ENCODE measurements at regions not wholly inside any gene's neighbourhood (a gene's known extent, or its start where the extent isn't known, plus 50 kb on each side); places are given as distances from the start of the nearest gene placed in this dataset.

- no peaks in the 10 kb centered on the region for H3K27me3 ChIP-seq (ENCODE audit: control insufficient read depth, insufficient read depth, low read length)
- H3K9ac ChIP-seq (ENCODE audit: low read length) = no peak overlapping the region
- H3K36me3 ChIP-seq (ENCODE audit: control insufficient read depth, insufficient read depth, low read length) = no peaks in the 10 kb centered on the region
Measured at GRCh38 chr4:54540931-54541330, 116.8 kb upstream of the KIT start.

GRCh38 chr4:54541426-54542118 lies 116.2 kb upstream of the KIT start:
- Histone ChIP-seq H3K4me1 (ENCODE audit: control insufficient read depth, insufficient read depth, low read length) (peaks cover 24% of the 10 kb centered on the region), H3K9ac (ENCODE audit: low read length) (no peak overlapping the region), H3K36me3 (ENCODE audit: control insufficient read depth, insufficient read depth, low read length) (no peaks in the 10 kb centered on the region), H3K9me3 (ENCODE audit: control insufficient read depth, low read length) (no peaks in the 10 kb centered on the region), H3K4me3 (ENCODE audit: low read length) (no peak overlapping the region), H3K27me3 (ENCODE audit: control insufficient read depth, insufficient read depth, low read length) (no peaks in the 10 kb centered on the region)

More at GRCh38 chr4:54540931-54541330, 116.8 kb upstream of the KIT start:
- H3K4me1 ChIP-seq (ENCODE audit: control insufficient read depth, insufficient read depth, low read length) = peaks cover 17% of the 10 kb centered on the region
- no peaks in the 10 kb centered on the region for H3K9me3 ChIP-seq (ENCODE audit: control insufficient read depth, low read length)
- H3K4me3 ChIP-seq (ENCODE audit: low read length) = no peak overlapping the region

DNA sequence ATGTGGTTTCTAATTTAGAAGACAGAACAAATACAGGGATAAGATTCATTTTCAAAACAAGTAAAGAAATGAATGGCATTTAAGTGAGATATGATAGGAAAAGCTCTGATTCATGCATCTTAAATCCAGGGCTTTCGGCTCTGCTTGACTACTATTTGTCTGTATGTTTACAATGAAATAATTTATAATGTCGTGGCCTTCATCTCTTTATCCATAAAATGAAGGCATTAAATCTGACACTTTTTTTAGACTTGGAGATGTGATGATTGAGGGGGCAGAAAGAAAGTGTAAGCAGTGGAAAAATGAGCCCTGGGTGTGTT lies 115.7 kb upstream of the KIT start:
- Histone ChIP-seq H3K9me3 (ENCODE audit: control insufficient read depth, low read length) (no peaks in the 10 kb centered on the region), H3K4me3 (ENCODE audit: low read length) (no peak overlapping the region), H3K4me1 (ENCODE audit: control insufficient read depth, insufficient read depth, low read length) (peaks cover 27% of the 10 kb centered on the region), H3K27me3 (ENCODE audit: control insufficient read depth, insufficient read depth, low read length) (no peaks in the 10 kb centered on the region), H3K36me3 (ENCODE audit: control insufficient read depth, insufficient read depth, low read length) (no peaks in the 10 kb centered on the region), H3K9ac (ENCODE audit: low read length) (no peak overlapping the region)

GRCh38 chr4:54542540-54543041 lies 115.2 kb upstream of the KIT start:
- H3K4me1 ChIP-seq (ENCODE audit: control insufficient read depth, insufficient read depth, low read length) = peaks cover 33% of the 10 kb centered on the region

DNA sequence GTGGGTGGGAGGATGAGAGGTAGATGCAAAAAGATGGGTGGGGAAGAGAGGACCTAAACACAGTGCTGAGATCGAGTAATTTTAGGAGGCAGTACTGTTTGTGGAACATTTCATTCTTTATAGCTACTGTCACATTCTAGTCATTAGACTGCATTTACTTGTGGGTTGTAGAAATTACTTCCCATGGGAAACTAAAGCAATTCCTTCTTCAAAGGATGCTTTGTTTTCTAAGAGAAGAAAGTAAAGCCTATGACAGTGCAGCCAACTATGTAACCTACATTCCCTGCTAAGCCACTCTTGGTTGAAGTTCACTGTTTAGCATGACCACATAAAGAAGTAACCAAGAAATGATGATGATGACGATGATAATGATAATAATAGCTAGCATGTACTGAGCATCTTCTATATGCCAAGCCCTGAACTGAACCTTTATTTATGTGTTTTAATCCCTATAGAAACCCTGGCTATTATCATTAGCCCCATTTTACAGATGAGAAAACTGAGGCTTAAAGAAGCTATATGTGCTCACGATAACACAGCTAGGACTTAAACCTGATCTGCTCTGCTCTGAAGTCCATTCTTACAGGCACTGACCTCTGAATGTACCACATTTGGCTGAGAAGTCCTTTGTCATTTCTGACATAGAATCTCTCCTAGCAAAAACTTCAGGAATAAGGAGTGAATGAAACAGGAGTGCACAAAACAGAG lies 114.5 kb upstream of the KIT start:
- no peaks in the 10 kb centered on the region for H3K9me3 ChIP-seq (ENCODE audit: control insufficient read depth, low read length)
- H3K36me3 ChIP-seq (ENCODE audit: control insufficient read depth, insufficient read depth, low read length) = no peaks in the 10 kb centered on the region
- no peak overlapping the region for H3K4me3 ChIP-seq (ENCODE audit: low read length)
- no peaks in the 10 kb centered on the region for H3K27me3 ChIP-seq (ENCODE audit: control insufficient read depth, insufficient read depth, low read length)
- peaks cover 39% of the 10 kb centered on the region for H3K4me1 ChIP-seq (ENCODE audit: control insufficient read depth, insufficient read depth, low read length)
- no peak overlapping the region for H3K9ac ChIP-seq (ENCODE audit: low read length)

More at GRCh38 chr4:54542540-54543041, 115.2 kb upstream of the KIT start:
- Histone ChIP-seq H3K9ac (ENCODE audit: low read length) (no peak overlapping the region), H3K27me3 (ENCODE audit: control insufficient read depth, insufficient read depth, low read length) (no peaks in the 10 kb centered on the region), H3K4me3 (ENCODE audit: low read length) (no peak overlapping the region), H3K36me3 (ENCODE audit: control insufficient read depth, insufficient read depth, low read length) (no peaks in the 10 kb centered on the region), H3K9me3 (ENCODE audit: control insufficient read depth, low read length) (no peaks in the 10 kb centered on the region)

GRCh38 chr4:54545663-54546424 lies 111.9 kb upstream of the KIT start:
- Histone ChIP-seq H3K36me3 (ENCODE audit: control insufficient read depth, insufficient read depth, low read length) (no peaks in the 10 kb centered on the region), H3K9ac (ENCODE audit: low read length) (no peak overlapping the region), H3K4me3 (ENCODE audit: low read length) (no peak overlapping the region), H3K27me3 (ENCODE audit: control insufficient read depth, insufficient read depth, low read length) (no peaks in the 10 kb centered on the region), H3K4me1 (ENCODE audit: control insufficient read depth, insufficient read depth, low read length) (peaks cover 43% of the 10 kb centered on the region), H3K9me3 (ENCODE audit: control insufficient read depth, low read length) (no peaks in the 10 kb centered on the region)

DNA sequence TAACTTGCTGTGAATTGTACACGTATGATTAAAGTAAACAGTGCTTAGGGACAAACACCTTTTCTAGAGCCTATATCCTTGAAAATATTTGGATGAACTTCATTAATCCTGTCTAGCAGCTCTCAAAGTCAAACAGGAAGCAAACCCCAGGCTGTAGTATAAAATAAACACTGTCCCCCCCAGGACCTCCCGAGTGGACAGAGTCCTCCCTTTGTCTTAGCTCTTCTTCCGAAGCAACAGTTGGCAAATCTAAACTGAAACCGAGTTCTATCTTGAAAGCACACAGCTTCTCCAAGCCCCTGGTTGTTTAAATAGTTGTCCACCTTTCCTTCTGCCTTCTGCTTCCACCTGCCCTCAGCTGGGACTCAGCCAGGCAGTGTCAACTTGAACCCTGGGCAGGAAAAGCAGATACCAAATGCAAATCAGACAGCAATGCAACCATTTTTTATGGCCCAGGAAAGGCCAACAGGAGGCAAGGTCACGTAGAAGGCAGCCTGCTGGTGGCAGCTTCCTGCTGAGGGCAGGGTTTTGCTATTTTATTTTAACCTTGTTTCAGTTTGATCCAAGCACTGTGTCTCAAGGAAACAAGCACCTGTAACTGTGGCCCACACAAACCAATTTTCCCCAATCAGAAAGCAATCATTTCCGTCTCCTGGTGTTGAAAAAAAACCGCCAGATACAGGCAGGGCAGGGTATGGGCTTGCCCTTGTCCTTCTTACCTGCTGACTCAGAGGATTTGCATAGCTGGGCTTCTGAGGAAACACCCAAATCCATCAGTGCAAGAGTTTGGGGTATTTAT lies 110.3 kb upstream of the KIT start:
- H3K9me3 ChIP-seq (ENCODE audit: control insufficient read depth, low read length) = no peaks in the 10 kb centered on the region
- H3K36me3 ChIP-seq (ENCODE audit: control insufficient read depth, insufficient read depth, low read length) = no peaks in the 10 kb centered on the region
- H3K4me1 ChIP-seq (ENCODE audit: control insufficient read depth, insufficient read depth, low read length) = peaks cover 41% of the 10 kb centered on the region
- no peaks in the 10 kb centered on the region for H3K27me3 ChIP-seq (ENCODE audit: control insufficient read depth, insufficient read depth, low read length)
- peak overlapping the region; percentile 53 for H3K9ac ChIP-seq (ENCODE audit: low read length)
- peak overlapping the region; percentile 21 for H3K4me3 ChIP-seq (ENCODE audit: low read length)

DNA sequence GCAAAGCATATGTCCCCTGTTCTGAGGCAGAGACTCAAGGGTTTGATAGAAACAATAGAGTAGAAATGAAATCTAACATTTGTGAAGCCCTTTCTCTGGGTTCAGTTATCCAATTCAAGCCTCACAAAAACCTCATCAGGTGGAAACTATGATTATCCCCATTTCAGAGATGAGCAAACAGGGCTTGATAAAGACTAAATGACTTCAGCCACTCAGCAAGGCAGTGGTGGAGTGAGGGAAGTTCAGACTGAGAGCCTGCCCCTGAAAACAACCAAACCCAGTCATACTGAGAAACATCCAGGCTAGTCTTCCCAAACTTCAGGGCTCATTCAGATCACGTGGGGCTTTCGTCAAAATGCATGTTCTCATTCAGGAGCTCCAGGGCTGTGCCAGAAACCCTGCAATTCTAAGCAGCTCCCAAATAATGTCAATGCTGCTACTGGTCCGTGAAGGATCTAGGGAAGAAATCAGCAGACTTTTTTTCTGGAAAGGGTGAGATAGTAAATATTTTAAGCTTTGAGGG lies 109.6 kb upstream of the KIT start:
- no peak overlapping the region for H3K9ac ChIP-seq (ENCODE audit: low read length)
- no peak overlapping the region for H3K4me3 ChIP-seq (ENCODE audit: low read length)
- no peaks in the 10 kb centered on the region for H3K27me3 ChIP-seq (ENCODE audit: control insufficient read depth, insufficient read depth, low read length)
- H3K9me3 ChIP-seq (ENCODE audit: control insufficient read depth, low read length) = no peaks in the 10 kb centered on the region
- H3K4me1 ChIP-seq (ENCODE audit: control insufficient read depth, insufficient read depth, low read length) = peaks cover 39% of the 10 kb centered on the region
- no peaks in the 10 kb centered on the region for H3K36me3 ChIP-seq (ENCODE audit: control insufficient read depth, insufficient read depth, low read length)

- Histone ChIP-seq H3K9me3 (ENCODE audit: control insufficient read depth, low read length) (no peaks in the 10 kb centered on the region), H3K27me3 (ENCODE audit: control insufficient read depth, insufficient read depth, low read length) (no peaks in the 10 kb centered on the region), H3K4me1 (ENCODE audit: control insufficient read depth, insufficient read depth, low read length) (peaks cover 39% of the 10 kb centered on the region), H3K9ac (ENCODE audit: low read length) (no peak overlapping the region), H3K4me3 (ENCODE audit: low read length) (no peak overlapping the region), H3K36me3 (ENCODE audit: control insufficient read depth, insufficient read depth, low read length) (no peaks in the 10 kb centered on the region)
Measured at GRCh38 chr4:54548831-54549460, 108.8 kb upstream of the KIT start.

GRCh38 chr4:54550395-54551171 lies 107.2 kb upstream of the KIT start:
- Histone ChIP-seq H3K4me3 (ENCODE audit: low read length) (no peak overlapping the region), H3K36me3 (ENCODE audit: control insufficient read depth, insufficient read depth, low read length) (no peaks in the 10 kb centered on the region), H3K4me1 (ENCODE audit: control insufficient read depth, insufficient read depth, low read length) (peaks cover 39% of the 10 kb centered on the region), H3K27me3 (ENCODE audit: control insufficient read depth, insufficient read depth, low read length) (no peaks in the 10 kb centered on the region), H3K9ac (ENCODE audit: low read length) (no peak overlapping the region), H3K9me3 (ENCODE audit: control insufficient read depth, low read length) (no peaks in the 10 kb centered on the region)

All from mucosa of stomach (tissue), 1 donor.